Inflammatory macrophage treated with lipopolysaccharide for 4 hours (primary cell): ENCODE measurements at regions not wholly inside any gene's neighbourhood (a gene's known extent, or its start where the extent isn't known, plus 50 kb on each side); places are given as distances from the start of the nearest gene placed in this dataset.

Experiments used
- DNase-seq: peaks from one replicate; pipeline ENCODE4 v3.0.0-alpha.2; 2020

DNA sequence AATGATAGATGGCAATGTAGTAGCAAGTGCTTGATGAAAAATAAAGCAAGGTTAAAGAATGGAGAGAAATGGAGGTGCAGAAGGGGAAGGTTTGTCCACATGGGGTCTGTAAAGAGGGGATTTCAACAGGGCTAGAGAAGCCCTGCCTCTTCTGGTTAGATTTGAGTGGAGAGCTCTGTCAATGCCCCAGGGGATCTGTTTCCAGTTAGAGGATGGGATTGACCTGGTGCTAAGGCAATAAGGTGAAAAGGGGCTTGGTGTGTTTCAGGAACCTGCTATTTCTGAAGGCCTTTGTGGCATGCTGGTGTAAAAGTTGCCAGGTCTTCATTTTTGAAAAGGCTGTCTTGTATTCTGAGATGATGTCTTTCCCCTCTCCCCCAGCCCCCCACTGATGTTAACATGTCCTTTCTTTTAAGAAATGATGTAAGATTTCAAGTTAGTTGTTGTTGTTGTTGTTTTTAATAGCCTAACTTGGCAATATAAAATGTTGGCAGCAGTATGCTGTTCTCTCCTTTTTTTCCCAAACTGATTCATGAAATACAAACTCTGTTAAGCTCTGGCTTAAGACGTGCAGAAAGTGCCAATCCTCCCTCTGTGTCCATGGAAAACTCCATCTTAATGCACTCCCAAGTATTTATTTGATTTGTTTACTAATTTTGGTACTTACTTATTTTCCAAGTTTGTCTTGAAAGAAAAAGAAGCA lies 370.3 kb upstream of the ADGRL2 start:
- DNase-seq, result no peak

DNA sequence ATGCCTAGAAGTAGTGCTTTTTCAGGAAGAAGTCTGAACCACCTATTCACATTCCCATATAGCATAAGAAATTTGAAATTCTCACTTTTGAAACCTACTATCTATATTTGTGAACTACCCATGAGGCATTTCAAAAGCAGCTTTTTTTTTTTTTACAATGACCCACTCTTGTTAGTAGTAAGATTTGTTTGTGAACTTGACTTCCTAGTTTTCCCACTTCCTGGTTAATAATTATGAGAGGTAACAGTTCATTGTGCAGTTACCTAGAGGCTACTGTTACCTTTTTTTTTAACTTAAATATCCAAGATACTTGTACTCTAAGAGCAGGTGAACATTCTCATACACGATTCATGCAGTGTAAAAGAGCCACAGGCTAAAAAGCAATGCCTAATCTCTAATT lies 371.7 kb upstream of the ADGRL2 start:
- no peak for DNase-seq

DNA sequence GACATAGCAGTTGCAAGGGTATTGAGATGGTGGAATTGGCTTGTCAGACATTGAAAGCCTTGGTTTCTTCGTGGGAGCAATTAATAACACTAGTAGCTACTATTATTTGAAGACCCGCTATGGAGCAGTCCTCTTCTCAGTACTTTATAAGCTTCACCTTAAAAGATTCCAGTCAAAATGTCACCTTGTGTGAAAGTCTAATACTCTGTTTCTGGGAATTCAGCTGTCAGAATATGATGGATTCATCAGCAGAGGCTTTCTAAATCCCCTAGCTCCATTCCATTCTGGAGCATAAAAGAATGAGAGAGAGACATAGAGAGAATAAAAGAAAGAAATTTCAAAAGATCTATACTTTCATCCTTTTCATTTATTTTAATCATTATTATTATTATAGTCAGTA lies 375.9 kb upstream of the ADGRL2 start:
- no peak for DNase-seq

DNA sequence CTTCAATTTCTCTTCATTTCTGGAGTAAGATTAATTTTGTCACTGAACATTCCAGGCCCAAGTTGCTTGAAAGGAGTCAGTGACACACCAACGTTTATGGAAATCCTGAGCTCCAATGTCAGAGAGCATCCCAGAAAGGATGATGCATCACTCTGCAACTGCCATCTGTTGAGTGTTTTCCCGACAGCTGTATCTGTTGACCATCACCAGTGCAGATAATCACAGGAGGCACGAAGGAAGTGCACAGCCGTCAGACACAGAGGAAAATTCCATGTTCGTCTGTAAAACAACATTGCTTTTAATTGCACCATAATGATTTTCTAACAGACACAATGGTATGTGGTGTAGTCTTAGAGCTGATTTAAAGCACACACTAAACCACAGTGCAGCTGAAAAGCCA lies 376.7 kb upstream of the ADGRL2 start:
- no peak for DNase-seq

DNA sequence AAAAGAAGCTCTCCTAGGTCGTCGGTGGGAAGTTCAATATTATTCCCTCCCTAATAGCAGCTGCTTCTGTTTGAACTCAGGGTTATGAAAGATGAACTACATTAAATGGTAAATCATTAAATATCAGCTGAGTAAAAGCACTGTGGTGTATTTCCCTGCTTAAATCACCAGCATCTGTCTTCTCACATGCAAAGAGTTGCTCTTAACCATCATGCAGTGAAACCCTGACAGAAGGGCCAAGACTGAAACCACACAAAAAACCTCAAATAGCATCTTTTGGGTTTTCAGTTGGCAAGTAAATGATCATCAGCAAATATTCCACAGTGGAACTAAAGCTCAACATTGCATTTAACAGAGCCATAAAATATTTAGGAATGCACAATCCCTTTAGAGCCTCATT lies 380.0 kb upstream of the ADGRL2 start:
- DNase-seq, result no peak

DNA sequence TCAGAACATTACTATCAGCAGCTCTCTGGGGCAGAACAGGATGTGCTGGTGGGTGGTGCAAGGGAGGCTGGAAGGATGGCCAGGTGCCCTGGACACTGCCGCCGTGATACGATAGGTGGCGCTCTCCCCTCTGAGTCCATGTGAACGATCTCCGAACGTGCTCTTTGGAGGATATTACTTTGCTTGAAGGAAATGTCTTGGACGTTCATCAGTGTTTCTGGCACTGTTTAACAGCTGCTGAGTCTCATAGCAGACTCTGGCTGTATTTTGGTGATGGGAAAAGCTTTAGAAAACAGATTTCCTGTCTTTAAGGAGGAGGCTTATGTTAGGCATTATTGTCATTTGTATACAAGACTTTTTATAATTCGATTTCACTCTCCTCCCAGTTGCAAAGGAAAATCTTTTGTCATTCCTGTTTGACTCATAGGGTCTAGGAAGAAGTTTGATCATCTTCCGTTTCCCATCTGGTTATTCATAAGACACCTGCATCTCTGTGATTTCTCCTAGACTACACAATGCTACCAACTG lies 386.2 kb upstream of the ADGRL2 start:
- DNase-seq, result peak; percentile 18

DNA sequence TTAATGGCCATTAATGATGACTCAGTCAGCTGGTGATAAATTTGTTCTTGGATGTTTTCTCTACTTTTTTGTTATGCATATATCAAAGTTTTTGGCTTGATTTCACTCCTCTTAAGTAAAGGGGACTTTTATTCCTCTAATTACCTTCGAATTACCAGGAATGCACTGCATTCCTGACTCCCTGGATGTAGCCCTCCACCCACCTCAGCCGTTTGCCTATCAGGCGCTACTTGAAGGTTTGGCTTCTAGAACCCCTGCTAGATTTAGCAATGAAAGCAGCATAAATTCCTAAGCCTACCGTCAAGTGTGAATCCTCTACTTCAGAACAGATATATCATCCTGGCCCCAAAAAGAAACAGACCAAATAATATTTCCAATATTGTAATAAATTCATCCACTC lies 387.8 kb upstream of the ADGRL2 start:
- DNase-seq, result no peak

DNA sequence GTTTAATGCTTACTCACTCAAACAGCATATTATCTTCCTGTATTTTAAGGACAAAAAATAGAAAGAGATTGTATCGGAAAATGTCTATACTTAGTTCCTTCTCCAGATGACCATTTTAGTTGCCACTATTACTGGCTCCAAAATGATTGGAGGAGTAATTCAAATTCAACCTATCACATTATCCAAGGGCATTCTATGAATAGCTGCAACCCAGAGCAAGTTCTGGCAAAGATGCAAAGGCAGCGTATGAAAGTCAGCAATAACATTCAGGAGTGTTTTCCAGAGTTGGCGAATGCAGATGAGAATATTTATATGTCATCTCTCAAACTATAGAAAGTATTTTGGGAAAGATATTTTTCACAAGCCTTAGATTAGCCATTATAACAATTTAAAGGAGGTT lies 389.8 kb upstream of the ADGRL2 start:
- no peak for DNase-seq

DNA sequence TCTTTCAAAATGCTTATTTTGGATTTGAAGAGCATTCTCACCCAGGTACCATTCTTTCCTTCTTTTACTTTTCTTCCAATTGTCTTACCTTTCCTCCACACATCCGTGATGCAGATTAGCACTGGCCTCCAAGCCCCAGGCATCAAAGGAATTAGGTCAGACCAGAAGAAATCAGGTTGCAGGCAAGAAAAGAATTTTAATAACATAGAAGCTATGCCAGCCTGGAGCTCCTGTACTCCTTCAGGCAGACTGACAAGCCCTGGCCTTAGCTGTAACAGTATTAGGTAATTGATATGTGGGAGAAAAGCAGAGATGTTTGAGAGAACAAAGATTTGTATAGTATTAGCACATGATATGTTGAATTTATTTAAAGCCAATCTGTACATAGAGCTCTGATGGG lies 390.4 kb upstream of the ADGRL2 start:
- no peak for DNase-seq

DNA sequence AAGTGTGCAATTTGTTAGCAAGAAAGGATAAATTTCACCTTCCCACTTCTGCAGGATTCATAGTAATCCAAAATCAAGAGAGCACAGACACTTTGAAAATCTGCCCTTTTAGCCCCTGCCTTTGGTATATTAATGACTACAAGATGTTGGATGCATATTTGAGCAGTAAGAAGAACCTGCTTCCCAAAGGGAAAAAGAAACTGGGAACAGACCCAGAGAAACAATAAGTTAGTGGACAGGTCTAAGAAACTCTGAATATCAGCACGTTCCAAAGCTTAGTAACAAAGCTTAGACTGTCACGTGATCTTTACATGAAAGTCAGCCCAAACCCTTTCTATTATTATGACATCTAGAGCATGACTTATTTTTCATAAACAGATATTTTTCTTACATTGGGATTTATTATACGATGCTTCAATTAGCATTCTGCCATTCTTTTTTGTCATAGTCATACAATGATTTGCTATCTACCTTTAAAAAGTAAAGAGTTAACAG lies 390.9 kb upstream of the ADGRL2 start:
- no peak for DNase-seq

DNA sequence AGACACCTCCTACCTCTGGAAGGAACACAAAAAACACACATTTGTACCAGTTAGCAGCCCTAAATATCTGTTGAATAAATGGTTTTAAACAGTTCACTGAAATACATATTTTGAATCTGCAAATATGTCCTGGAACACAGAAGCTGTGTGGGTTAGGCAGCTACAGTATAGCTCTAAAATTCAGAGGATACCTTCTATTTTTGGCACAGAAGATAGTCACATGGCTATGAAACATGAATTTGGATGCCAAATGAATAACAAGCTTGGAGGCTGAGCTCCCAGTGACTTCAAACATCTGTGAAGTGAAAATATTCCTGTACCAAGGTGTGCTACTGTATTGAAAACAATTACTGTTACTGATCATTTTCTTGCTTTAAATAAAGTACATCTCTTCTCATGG lies 391.5 kb upstream of the ADGRL2 start:
- DNase-seq, result no peak

DNA sequence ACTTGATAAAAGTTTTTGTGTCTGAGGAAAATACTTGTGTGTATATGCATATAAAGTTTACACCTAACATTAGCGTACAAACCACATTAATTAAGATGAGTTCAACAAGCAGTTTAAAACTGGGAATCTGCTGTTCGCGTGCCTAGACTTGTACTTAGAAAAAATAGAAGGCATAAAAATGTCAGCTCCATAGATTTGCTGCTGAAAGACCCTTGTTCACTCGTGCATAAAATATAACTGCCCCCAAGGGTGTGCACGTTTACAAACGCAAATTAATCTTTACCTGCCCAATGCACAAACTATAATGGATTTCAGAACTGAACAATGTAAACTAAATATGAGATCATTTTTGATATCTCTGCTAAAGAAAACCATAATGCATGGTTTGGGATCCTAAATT lies 392.3 kb upstream of the ADGRL2 start:
- no peak for DNase-seq

DNA sequence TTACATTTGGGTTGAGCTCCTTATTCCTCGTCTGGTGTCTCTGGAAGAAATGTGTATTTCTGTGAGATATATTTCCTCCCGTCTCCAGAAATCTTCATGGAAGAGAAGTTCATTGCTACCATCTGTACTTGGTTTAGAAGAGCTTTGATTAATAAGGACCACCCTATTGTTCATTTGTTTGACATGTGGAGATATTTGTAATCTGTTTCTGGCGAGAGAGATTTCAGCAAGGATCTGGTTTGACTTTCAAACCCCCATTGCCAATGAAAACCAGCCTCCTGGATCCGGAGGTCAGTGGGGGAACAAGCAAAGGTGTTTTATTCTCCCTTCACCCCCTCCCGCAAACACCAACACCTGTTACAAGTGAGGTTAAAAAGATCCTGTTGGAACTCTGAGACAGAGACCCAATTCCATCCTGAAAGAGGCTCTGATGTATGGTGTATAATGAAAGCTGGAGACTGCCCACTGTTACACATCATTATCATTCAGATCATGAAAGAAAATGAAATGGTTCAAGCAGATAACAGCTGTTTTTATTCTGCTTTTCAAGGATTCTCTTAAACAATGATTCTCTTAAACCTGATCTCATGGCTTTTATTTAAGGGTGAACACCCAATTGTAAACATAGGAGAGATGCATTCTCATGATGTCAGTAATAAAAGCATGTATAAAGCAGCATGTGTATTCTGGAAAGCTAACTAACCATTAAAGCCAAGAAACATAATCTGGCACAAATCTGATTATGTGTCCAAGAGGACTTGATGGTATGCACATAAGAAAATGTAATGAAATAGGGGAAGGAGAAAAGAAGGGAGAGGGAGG lies 393.5 kb upstream of the ADGRL2 start:
- no peak for DNase-seq

DNA sequence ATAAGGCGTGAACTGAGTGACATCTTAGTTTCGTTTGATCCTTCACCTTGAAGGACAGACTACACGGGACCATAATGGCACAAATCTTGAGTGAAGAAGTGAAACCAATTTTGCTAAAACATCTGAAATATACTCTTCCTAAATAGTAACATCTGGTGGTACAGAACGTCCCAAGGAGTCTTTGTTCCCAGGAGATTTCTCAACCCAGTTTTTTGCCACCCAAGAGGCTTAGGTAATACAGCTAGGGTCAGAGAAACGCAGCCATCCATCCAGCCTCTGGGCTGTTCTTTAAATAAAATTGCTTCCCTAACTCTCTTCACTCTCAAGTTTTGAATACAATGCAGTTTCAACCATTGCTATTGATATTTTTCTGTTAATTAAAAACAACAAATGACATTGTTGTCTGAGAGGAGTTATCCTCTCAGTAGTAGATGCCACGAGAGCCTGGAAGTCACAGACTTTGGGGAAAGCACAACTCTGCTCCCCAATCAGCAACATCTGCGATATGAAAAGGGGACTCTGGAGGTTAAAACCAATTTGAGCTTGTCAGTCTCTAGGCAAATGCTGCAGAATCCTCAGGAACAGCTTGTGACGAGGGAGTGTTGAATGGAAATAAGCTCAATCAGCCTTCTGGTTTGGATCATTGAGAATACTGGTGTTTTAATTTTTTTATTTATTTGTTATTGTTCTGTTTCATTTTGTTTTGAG lies 394.3 kb upstream of the ADGRL2 start:
- DNase-seq, result no peak

DNA sequence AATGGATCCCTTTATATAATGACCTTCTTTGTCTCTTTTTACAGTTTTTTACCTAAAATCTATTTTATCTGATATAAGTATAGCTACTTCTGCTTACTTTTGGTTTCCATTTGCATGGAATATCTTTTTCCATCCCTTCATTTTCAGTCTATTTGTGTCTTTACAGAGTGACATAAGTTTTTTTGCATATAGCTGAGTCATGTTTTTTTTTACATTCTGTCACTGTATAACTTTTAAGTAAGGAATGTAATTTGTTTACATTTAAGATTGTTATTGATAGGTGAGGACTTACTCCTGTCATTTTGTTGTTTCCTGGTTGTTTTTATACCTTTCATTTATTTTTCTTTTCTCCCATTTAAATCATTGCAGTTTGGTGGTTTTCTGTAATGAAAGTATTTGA lies 402.7 kb upstream of the ADGRL2 start:
- no peak for DNase-seq

DNA sequence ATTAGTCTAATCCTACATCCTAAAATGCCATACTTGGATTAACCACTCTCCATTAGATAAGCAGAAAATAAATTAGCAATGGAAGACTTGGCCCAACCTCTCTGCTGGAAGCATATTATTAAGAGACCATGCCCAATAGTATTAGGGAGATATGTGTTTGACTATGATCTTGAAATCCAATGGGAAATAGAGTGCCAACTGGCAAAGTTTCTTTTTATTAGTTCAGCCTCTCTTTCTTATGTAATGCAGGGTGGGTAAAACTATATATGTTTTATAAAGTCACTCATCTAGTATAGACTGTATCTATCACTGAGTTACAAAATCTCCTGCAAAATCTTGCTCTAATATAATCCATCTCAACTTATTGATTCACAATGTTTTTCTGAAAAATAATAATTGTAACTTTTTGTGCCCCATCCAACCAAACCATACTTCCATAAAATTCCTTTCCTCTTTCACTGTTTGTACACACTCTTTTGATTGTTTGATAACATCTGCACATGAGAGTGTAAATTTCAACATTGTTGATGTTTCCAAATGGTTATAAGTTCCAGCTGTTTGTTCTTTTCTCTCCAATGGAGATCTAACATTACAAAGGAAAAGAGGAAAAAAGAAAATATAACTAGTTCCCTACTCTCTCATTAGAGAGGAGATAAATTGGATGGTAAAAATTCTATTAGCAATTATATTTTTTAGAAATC lies 408.1 kb upstream of the ADGRL2 start:
- DNase-seq, result no peak

DNA sequence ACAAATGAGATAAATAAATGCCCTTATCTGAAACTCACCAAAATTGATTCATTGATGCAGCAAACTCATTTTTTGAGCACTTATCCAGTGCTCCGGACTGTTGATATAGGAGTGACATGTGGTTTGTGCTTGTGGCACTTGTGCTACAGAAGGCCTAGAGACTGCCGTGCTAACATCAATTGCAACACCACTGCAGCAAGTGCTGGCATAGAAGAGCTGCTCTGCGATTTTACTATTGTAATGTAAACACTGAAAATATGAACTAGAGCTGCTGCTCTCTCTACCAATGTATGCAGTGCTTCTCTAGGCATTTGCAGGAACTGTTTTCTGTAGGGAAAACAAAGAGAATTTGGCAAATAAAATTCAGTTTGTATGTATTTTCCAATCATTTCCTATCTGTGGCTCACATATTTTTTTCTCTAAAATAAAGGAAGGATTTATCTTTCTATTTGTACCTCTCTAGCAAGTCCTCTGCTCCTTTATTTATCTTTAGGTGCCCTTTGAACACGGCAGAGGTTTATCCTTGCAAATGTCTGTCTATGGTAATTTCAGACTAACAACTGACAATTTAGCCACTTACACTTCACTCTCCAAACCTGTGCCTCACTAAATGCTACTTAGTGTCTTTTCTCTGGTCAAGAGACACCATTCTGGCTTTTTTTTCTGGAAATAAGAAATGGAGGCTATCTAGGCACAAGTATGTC lies 409.5 kb upstream of the ADGRL2 start:
- no peak for DNase-seq

DNA sequence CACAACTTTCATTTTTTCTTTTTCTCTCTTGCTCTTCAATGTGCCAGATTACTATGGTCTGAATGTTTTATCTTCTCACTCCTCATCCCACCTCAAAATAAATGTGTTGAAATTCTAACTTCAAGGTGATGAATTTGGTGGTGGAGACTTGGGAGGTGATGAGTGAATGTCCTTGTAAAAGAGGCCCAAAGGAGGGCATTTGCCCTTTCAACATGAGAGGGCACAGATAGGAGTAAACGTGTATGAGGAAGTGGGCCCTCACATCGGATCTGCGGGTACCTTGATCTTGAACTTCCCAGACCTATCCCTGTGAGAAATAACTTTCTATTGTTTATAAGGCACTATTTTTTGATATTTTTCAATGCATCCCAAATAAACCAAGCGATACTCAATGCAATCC lies 412.3 kb upstream of the ADGRL2 start:
- DNase-seq, result no peak

DNA sequence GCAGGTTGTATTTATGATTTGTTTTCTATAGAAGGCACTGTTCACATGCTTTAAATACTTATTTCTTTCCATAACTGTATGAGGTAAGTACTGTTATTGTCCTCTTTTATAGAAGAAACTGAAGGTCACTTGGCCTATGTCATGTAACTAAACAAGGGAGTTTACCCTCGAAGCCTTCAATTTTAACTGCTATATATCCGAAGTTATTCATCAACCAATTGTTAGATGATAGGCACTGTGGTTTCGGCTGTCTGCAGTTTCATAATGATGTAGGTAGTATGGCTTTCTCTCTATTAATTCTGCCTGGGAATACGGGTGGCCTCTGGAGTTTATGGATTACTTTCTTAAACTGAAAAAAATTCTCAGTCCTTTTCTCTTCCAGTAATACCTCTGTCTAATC lies 413.3 kb upstream of the ADGRL2 start:
- no peak for DNase-seq

DNA sequence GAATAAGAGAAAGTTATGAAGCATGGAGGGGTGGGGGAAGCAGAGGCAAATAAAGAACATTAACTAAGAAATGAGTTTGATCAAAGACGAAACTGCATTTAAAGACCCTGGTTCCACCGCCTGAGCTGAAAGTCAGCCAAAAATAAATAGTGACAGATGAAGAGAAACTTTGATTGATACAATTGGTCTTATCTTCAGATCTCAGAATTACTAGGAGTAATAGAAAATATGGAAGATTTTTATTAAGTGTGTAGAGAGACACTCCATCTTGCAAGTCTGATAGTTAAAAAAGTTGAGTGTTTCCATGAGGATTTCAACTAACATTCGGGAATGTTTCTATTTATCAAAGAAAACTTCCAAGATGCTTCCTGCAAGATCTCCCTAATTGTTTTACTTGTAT lies 418.2 kb upstream of the ADGRL2 start:
- no peak for DNase-seq

DNA sequence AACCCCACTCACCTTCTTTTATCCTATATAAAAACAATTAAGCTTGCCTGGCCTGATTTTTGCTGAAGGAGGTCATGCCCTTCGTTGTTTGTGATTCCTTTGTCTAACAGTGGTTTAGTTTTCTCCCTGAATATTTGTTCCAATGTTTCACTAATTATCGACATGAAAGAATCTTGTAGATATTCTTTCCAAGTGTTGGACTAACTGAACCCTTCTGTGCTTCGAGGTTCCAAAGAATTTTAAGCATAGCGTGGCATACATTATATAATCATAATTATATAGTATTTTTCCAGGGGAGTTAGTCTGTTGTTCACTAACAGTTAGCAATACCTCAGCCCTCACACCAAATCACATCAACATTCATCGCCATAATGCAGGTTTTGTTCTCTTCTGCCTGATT lies 418.9 kb upstream of the ADGRL2 start:
- DNase-seq, result no peak

DNA sequence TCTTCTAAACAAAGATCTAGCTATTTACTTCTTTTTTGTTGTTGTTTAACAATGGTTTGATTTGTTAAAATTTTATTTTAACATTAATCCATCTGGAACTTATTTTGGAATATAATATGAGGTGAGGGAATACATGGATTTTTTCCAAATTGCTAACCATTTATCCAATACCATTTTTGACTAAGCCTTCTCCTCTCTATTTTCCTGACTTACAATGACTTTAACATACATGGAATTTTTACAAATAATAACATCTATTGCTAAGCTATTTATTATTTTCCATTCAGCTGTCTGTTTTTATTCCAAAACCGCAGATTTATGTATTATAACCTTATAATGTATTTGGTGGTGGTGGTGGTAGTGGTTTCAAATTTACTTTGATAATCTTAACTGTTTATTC lies 420.3 kb upstream of the ADGRL2 start:
- DNase-seq, result no peak
